K562 (cell line): ENCODE measurements at regions not wholly inside any gene's neighbourhood (a gene's known extent, or its start where the extent isn't known, plus 50 kb on each side); places are given as distances from the start of the nearest gene placed in this dataset.

Source experiments
- ATAC-seq: fragments of 200-7000 bp; cut with Tn5 transposase; 3 replicates; pipeline ENCODE4 v1.9.1; 2020; ENCODE audit warnings: moderate library complexity
- BruUV-seq: library from RNA; stranded (reverse); fragments of 400-500 nt; replicated peaks from 2 replicates; lab custom pipeline; 2021; lab: Mats Ljungman, UMichigan
- CTCF ChIA-PET: fragments of 300-600 bp; formaldehyde crosslinking; extraction: SDS; loops from one replicate; lab custom pipeline; 2021; ENCODE audit warnings: low intra/inter-chr PET ratio; lab: Yijun Ruan, JAX
- POLR2A ChIA-PET: fragments of 300-600, 350-650 bp; sonication (Branson Sonifier 250); formaldehyde crosslinking; extraction: SDS; loops from one replicate; lab custom pipeline; 2021; ENCODE audit warnings: antibody characterized with exemption, inconsistent platforms; lab: Yijun Ruan, JAX
- DNase-seq, 4 experiments: peaks; one replicate each; pipeline versions ENCODE4 v3.0.0 to v3.0.0-alpha.2; 2011 to 2018; ENCODE audit warnings: low spot score in 3 of 4, mixed read lengths in 3 of 4; ENCODE audit errors: extremely low read depth in 1 of 4
- FAIRE-seq: peaks from 2 replicates; lab custom pipeline; 2011; peaks lifted over from hg19 to GRCh38; lab: Jason Lieb, UNC
- H2AFZ ChIP-seq: 2 replicates; pipeline ENCODE4 v1.6.0; 2011; ENCODE audit warnings: low read depth, low read length, control low read depth, inconsistent platforms
- H3K27ac ChIP-seq: fragments of 200-600 bp; 3 replicates; pipeline ENCODE4 v1.8.0; 2011; ENCODE audit warnings: low read depth, mild to moderate bottlenecking, control low read depth, inconsistent platforms, low read length, moderate library complexity, mixed read lengths; ENCODE audit errors: extremely low read depth
- H3K27me3 ChIP-seq, 2 experiments: fragments of 300-600 bp in 1 of 2; 2 replicates in 1 of 2; 3 replicates in 1 of 2; pipeline versions ENCODE4 v1.6.0 to v1.8.0; 2011; ENCODE audit warnings: inconsistent platforms in 2 of 2, low read length in 2 of 2, mild to moderate bottlenecking in 1 of 2, mixed read lengths in 1 of 2, moderate library complexity in 1 of 2; ENCODE audit not compliant: control insufficient read depth in 2 of 2, insufficient read depth in 2 of 2
- H3K36me3 ChIP-seq: fragments of 300-600 bp; 3 replicates; pipeline ENCODE4 v1.8.0; 2011; ENCODE audit warnings: mild to moderate bottlenecking, low read length, inconsistent platforms; ENCODE audit not compliant: control insufficient read depth, insufficient read depth
- H3K4me1 ChIP-seq, 2 experiments: fragments of 200-600 bp in 1 of 2; replicated peaks in 1 of 2; 2 replicates in 1 of 2; 3 replicates in 1 of 2; pipeline versions ENCODE4 v1.5.1 to v1.8.0; 2011; ENCODE audit warnings: inconsistent platforms in 2 of 2, low read length in 2 of 2, mild to moderate bottlenecking in 1 of 2, mixed read lengths in 1 of 2, moderate library complexity in 1 of 2; ENCODE audit not compliant: control insufficient read depth in 2 of 2, insufficient read depth in 2 of 2
- H3K4me2 ChIP-seq: 2 replicates; pipeline ENCODE4 v1.6.1; 2011; ENCODE audit warnings: low read length, control low read depth, inconsistent platforms, mixed read lengths; ENCODE audit not compliant: insufficient read depth
- H3K4me3 ChIP-seq: fragments of 200-600 bp; sonication (generic), shearing (Covaris generic); 2 replicates; pipeline ENCODE4 v1.5.1; 2016; ENCODE audit warnings: control low read depth, inconsistent platforms
- H3K79me2 ChIP-seq: fragments of 200-600 bp; 3 replicates; pipeline ENCODE4 v1.8.0; 2011; ENCODE audit warnings: low read length, inconsistent platforms; ENCODE audit not compliant: control insufficient read depth, insufficient read depth
- H3K9ac ChIP-seq, 2 experiments: 2 replicates each; pipeline versions ENCODE4 v1.6.0 to v1.6.1; 2011; ENCODE audit warnings: low read depth in 2 of 2, low read length in 2 of 2, control low read depth in 1 of 2, inconsistent platforms in 1 of 2, mild to moderate bottlenecking in 1 of 2, mixed read lengths in 1 of 2; ENCODE audit not compliant: insufficient read depth in 1 of 2
- H3K9me1 ChIP-seq: one replicate; pipeline ENCODE4 v1.6.0; 2011; ENCODE audit warnings: inconsistent platforms, mild to moderate bottlenecking, low read length, moderate library complexity; ENCODE audit not compliant: control insufficient read depth, insufficient read depth
- H3K9me3 ChIP-seq: replicated peaks from 2 replicates; pipeline ENCODE4 v1.5.1; 2011; ENCODE audit warnings: low read depth, low read length, inconsistent platforms; ENCODE audit not compliant: control insufficient read depth, insufficient read depth
- H4K20me1 ChIP-seq: replicated peaks from 2 replicates; pipeline ENCODE4 v1.6.1; 2011; ENCODE audit warnings: low read length, inconsistent platforms, mixed read lengths; ENCODE audit not compliant: control insufficient read depth, insufficient read depth
- BMI1 ChIP-seq: fragments of 150-350 bp; IDR thresholded peaks from 2 replicates; pipeline ENCODE4 v1.6.1; 2014; ENCODE audit warnings: low read length
- ELK3 ChIP-seq: fragments of 450-650 bp; formaldehyde crosslinking; IDR thresholded peaks from 2 replicates; pipeline ENCODE4 v1.4.0; 2020; ENCODE audit warnings: mild to moderate bottlenecking
- LCOR ChIP-seq: sonication (generic); formaldehyde crosslinking; IDR thresholded peaks from 2 replicates; pipeline ENCODE4 v1.8.0; 2022; ENCODE audit warnings: mild to moderate bottlenecking, missing genetic modification reagents
- REST ChIP-seq, 2 experiments: fragments of 450-650 bp; formaldehyde crosslinking in 1 of 2; IDR thresholded peaks; 2 replicates each; pipeline versions ENCODE4 v1.4.0 to v1.6.1; 2014 to 2020; ENCODE audit warnings: mild to moderate bottlenecking in 2 of 2, borderline replicate concordance in 1 of 2, low read depth in 1 of 2
- TAF1 ChIP-seq: IDR thresholded peaks from 2 replicates; pipeline ENCODE4 v1.6.1; 2011; ENCODE audit warnings: mild to moderate bottlenecking, low read length, moderate library complexity; ENCODE audit not compliant: insufficient read depth, control insufficient read depth, severe bottlenecking; ENCODE audit errors: extremely low read depth
- ZNF253 ChIP-seq: fragments of 250-450 bp; sonication (Bioruptor Pico); conservative IDR thresholded peaks from 2 replicates; pipeline ENCODE4 v1.6.1; 2021; ENCODE audit warnings: mild to moderate bottlenecking
- ZNF384 ChIP-seq: IDR thresholded peaks from 2 replicates; pipeline ENCODE4 v1.6.1; 2012; ENCODE audit warnings: low read depth, low read length, improper control_type of control experiment
- ZNF431 ChIP-seq: sonication (generic); formaldehyde crosslinking; IDR thresholded peaks from 2 replicates; pipeline ENCODE4 v1.8.0; 2022; ENCODE audit warnings: mild to moderate bottlenecking, missing genetic modification reagents
- ZNF586 ChIP-seq: fragments of 450-650 bp; formaldehyde crosslinking; conservative IDR thresholded peaks from 2 replicates; pipeline ENCODE4 v1.4.0; 2020; ENCODE audit warnings: mild to moderate bottlenecking, moderate library complexity
- ZNF764 ChIP-seq: fragments of 250-450 bp; sonication (Bioruptor Pico); IDR thresholded peaks from 2 replicates; pipeline ENCODE4 v1.4.0; 2020; ENCODE audit warnings: low read depth, mild to moderate bottlenecking, moderate library complexity
- WGBS: fragments of 100-300 bp; shearing (Covaris generic); methylation state at CpG from one replicate; pipeline ENCODE4 v1.1.6; 2016; ENCODE audit warnings: low coverage, mixed read lengths; ENCODE audit not compliant: insufficient coverage; ENCODE audit errors: missing lambda C conversion rate; 5-methylcytosine and 5-hydroxymethylcytosine counted together
- in situ Hi-C: fragments of 300-500 bp; cut with MboI; formaldehyde crosslinking; loops from 4 replicates; pipeline ENCODE4 v1.15.0; 2018; ENCODE audit warnings: inconsistent platforms, mixed read lengths
- intact Hi-C: fragments of 100-400 bp; cut with micrococcal nuclease; formaldehyde crosslinking; loops from 2 replicates; pipeline ENCODE4 v1.14.2; 2022

GRCh38 chrX:65933085-65933589 lies 106.7 kb downstream of the VSIG4 start:
- Histone ChIP-seq H3K4me2 (no peak overlapping the region), H3K36me3 (no peaks in the 10 kb centered on the region), H3K27ac (no peak overlapping the region), H3K9ac (no peak overlapping the region), H2AFZ (no peak overlapping the region), H3K79me2 (no peaks in the 10 kb centered on the region), H3K4me3 (no peak overlapping the region), H3K9me3 (peaks cover 3% of the 10 kb centered on the region; the same call in 1 of the 2 replicates), H4K20me1 (no peaks in the 10 kb centered on the region), H3K4me1 (no peaks in the 10 kb centered on the region; a peak in 1 of 5 replicates), H3K9me1 (no peaks in the 10 kb centered on the region), H3K27me3 (no peaks in the 10 kb centered on the region)
- ATAC-seq: no peak
- CTCF ChIA-PET: no interaction called here
- WGBS: 88% methylated on average over 2 of the region's 2 CpGs
- intact Hi-C loops (loop anchor here (2.0 kb wide), 1 partner anchor 90 kb away; no protein-coding TSS in a partner anchor), in situ Hi-C loops (no loop called here)
- POLR2A ChIA-PET: interaction anchor here (0.6 kb wide), 1 partner anchor 75 kb away, joined by 3 read pairs; no protein-coding TSS in a partner anchor
- no TSS peak for BruUV-seq
- TF ChIP-seq ELK3: no peak
- TF ChIP-seq ZNF586 (CRISPR knock-in tag): no peak
- no peak for TF ChIP-seq ZNF384
- TF ChIP-seq LCOR: no peak
- TF ChIP-seq BMI1: no peak
- no peak for TF ChIP-seq ZNF431 (CRISPR knock-in tag)
- no peak for TF ChIP-seq ZNF764
- no peak for TF ChIP-seq ZNF253 (CRISPR knock-in tag)
- no peak for TF ChIP-seq TAF1
- no peak for TF ChIP-seq REST (IDR thresholded peaks at IDR 0.05; ENCODE audit: borderline replicate concordance)
- TF ChIP-seq REST (CRISPR knock-in tag; IDR thresholded peaks at IDR 0.05; ENCODE audit: low read depth): no peak
- no peak for FAIRE-seq
- no peak for DNase-seq
